ENCODE measurements at regions not wholly inside any gene's neighbourhood (a gene's known extent, or its start where the extent isn't known, plus 50 kb on each side); places are given as distances from the start of the nearest gene placed in this dataset.

GRCh38 chr12:13372386-13372785, 175.9 kb downstream of the EMP1 start:
- WGBS, 4 donors, result 77 to 86% (median 80%) methylated on average over 6 of the region's 6 CpGs
- no peaks in the 10 kb centered on the region for H3K4me1 ChIP-seq (replicated peaks in 1 of 2)
- H3K36me3 ChIP-seq (replicated peaks in 1 of 2), result no peaks in the 10 kb centered on the region
- H3K27me3 ChIP-seq, result no peaks in the 10 kb centered on the region
- H3K9me3 ChIP-seq (replicated peaks in 1 of 3), result no peaks in the 10 kb centered on the region
- no peak overlapping the region for H3K27ac ChIP-seq
- no peak overlapping the region for H3K4me3 ChIP-seq
- TF ChIP-seq CTCF (IDR thresholded peaks at IDR 0.05) (no peak), POLR2A (IDR thresholded peaks at IDR 0.05) (no peak)
- intact Hi-C loops (cut with DNase I), result no loop called here
- no peak for DNase-seq

GRCh38 chr12:13371797-13372196, 175.3 kb downstream of the EMP1 start:
- Histone ChIP-seq H3K27ac (no peak overlapping the region), H3K27me3 (no peaks in the 10 kb centered on the region), H3K4me1 (replicated peaks in 1 of 2) (no peaks in the 10 kb centered on the region), H3K36me3 (replicated peaks in 1 of 2) (no peaks in the 10 kb centered on the region), H3K4me3 (no peak overlapping the region), H3K9me3 (replicated peaks in 1 of 3) (no peaks in the 10 kb centered on the region)
- intact Hi-C loops (cut with DNase I), result no loop called here
- 61 to 92% (median 77%) methylated on average over 2 of the region's 2 CpGs for WGBS, 4 donors
- no peak for DNase-seq
- TF ChIP-seq CTCF (IDR thresholded peaks at IDR 0.05) (no peak), POLR2A (IDR thresholded peaks at IDR 0.05) (no peak)

- Histone ChIP-seq H3K27me3 (no peaks in the 10 kb centered on the region), H3K9me3 (replicated peaks in 1 of 3) (no peaks in the 10 kb centered on the region), H3K27ac (no peak overlapping the region), H3K36me3 (replicated peaks in 1 of 2) (no peaks in the 10 kb centered on the region), H3K4me1 (replicated peaks in 1 of 2) (no peaks in the 10 kb centered on the region), H3K4me3 (no peak overlapping the region)
- no peak for DNase-seq
- TF ChIP-seq CTCF (IDR thresholded peaks at IDR 0.05) (no peak), POLR2A (IDR thresholded peaks at IDR 0.05) (no peak)
- 16 to 29% (median 27%) methylated on average over 1 of the region's 1 CpG for WGBS, 4 donors
- intact Hi-C loops (cut with DNase I), result no loop called here
Observed at GRCh38 chr12:13371367-13371766, 174.8 kb downstream of the EMP1 start.

GRCh38 chr12:13369474-13370056, 173.0 kb downstream of the EMP1 start:
- H3K4me3 ChIP-seq, result no peak overlapping the region
- TF ChIP-seq CTCF (IDR thresholded peaks at IDR 0.05), result no peak
- TF ChIP-seq POLR2A (IDR thresholded peaks at IDR 0.05), result no peak
- no peaks in the 10 kb centered on the region for H3K4me1 ChIP-seq (replicated peaks in 1 of 2)
- 50 to 81% (median 71%) methylated on average over 2 of the region's 2 CpGs for WGBS, 4 donors
- intact Hi-C loops (cut with DNase I), result loop anchor here in 1 of 2 donors (5.0 kb wide), 1 partner anchor 288 kb away; no protein-coding TSS in a partner anchor
- no peaks in the 10 kb centered on the region for H3K36me3 ChIP-seq (replicated peaks in 1 of 2)
- no peak for DNase-seq
- H3K27me3 ChIP-seq, result no peaks in the 10 kb centered on the region
- H3K27ac ChIP-seq, result no peak overlapping the region
- no peaks in the 10 kb centered on the region for H3K9me3 ChIP-seq (replicated peaks in 1 of 3)
